Right lobe of liver (tissue), 6 donors: ENCODE measurements at regions not wholly inside any gene's neighbourhood (a gene's known extent, or its start where the extent isn't known, plus 50 kb on each side); places are given as distances from the start of the nearest gene placed in this dataset.

ENCODE experiments used
- ATAC-seq, 4 donors: fragments of 200-7000 bp; cut with Tn5 transposase; one replicate each; pipeline ENCODE4 v1.9.1; 2020; ENCODE audit warnings: mild to moderate bottlenecking in 4 of 4, moderate library complexity in 4 of 4
- DNase-seq, 3 donors: peaks; one replicate each; pipeline ENCODE4 v3.0.0-alpha.2; 2020
- H3K27ac ChIP-seq, 3 donors: fragments of 200-600 bp; one replicate each; pipeline ENCODE4 v1.8.0; 2022
- H3K27me3 ChIP-seq, 2 donors: fragments of 200-600 bp; one replicate each; pipeline ENCODE4 v1.8.0; 2022
- H3K36me3 ChIP-seq, 4 donors: fragments of 200-600 bp; sonication (generic) in 1 of 4; one replicate each; pipeline versions ENCODE4 v1.5.1 to v1.8.0; 2017 to 2022; ENCODE audit warnings: control low read depth in 1 of 4
- H3K4me1 ChIP-seq, 4 donors: fragments of 200-600 bp; sonication (generic) in 1 of 4; one replicate each; pipeline versions ENCODE4 v1.5.1 to v1.8.0; 2017 to 2022; ENCODE audit warnings: control low read depth in 1 of 4
- H3K4me3 ChIP-seq, 3 donors: fragments of 200-600 bp; one replicate each; pipeline ENCODE4 v1.8.0; 2022
- H3K9me3 ChIP-seq, 4 donors: fragments of 200-600 bp; sonication (generic) in 1 of 4; one replicate each; pipeline versions ENCODE4 v1.5.1 to v1.8.0; 2017 to 2022; ENCODE audit warnings: control low read depth in 1 of 4
- CTCF ChIP-seq, 4 donors: fragments of 200-600 bp in 3 of 4; fragments of 450-650 bp in 1 of 4; IDR thresholded peaks; one replicate each; pipeline versions ENCODE4 v1.5.1 to v1.8.0; 2016 to 2022; ENCODE audit warnings: antibody characterized with exemption in 4 of 4, mild to moderate bottlenecking in 2 of 4
- POLR2A ChIP-seq: fragments of 450-650 bp; IDR thresholded peaks from one replicate; pipeline ENCODE4 v1.6.1; 2017; ENCODE audit warnings: antibody characterized with exemption, mild to moderate bottlenecking
- WGBS: methylation state at CpG from one replicate; pipeline ENCODE4 v1.1.6; 2018; ENCODE audit warnings: low coverage, low lambda C conversion rate; ENCODE audit not compliant: insufficient coverage; ENCODE audit errors: missing lambda C conversion rate; 5-methylcytosine and 5-hydroxymethylcytosine counted together
- intact Hi-C, 2 donors: fragments of 100-400 bp; cut with DNase I; formaldehyde crosslinking; loops; one replicate each; pipeline versions ENCODE4 v1.11.2 to v1.14.1; 2022
- donor health status: DM: no; HTN: yes; CAD: no.
- donor health status: DM: no; HTN: no; CAD: no.
- donor health status: DM: no; HTN: no; CAD: no.
- donor health status: DM: no; HTN: yes; CAD: no.
- donor health status: DM: no; HTN: yes; CAD: no.

- no peaks in the 10 kb centered on the region for H3K27me3 ChIP-seq
- H3K27ac ChIP-seq: no peak overlapping the region
- intact Hi-C loops: no loop called here
- no peak for ATAC-seq
- no peak overlapping the region for H3K4me3 ChIP-seq
- TF ChIP-seq POLR2A: no peak
- TF ChIP-seq CTCF (IDR thresholded peaks at IDR 0.05): no peak
- DNase-seq: no peak
- H3K36me3 ChIP-seq: no peaks in the 10 kb centered on the region
- no peaks in the 10 kb centered on the region for H3K4me1 ChIP-seq
- 76% methylated on average over 5 of the region's 10 CpGs for WGBS
- no peaks in the 10 kb centered on the region for H3K9me3 ChIP-seq
These were observed 134.8 kb downstream of the CD83 start for GRCh38 chr6:14252271-14252850.

DNA sequence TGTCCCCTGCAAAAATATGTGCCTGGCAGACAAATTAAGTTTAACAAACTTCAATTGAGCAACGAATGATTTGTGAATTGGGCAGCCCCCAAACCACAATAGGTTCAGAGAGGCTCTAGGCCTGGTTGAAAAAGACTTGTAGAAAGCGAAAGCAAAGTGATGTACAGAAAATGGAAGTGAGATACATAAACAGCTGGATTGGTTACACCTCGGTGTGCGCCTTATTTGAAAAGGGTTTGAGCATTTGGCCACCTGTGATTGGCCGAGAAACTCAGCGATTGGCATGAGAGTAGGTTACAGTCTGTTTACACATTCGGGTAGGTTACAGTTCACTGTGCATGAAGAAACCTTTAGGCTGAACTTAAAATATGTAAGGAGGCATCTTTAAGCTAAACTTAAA, 136.9 kb downstream of the CD83 start:
- DNase-seq (no peak), ATAC-seq (no peak)
- no peaks in the 10 kb centered on the region for H3K9me3 ChIP-seq
- 73% methylated on average over 5 of the region's 7 CpGs for WGBS
- intact Hi-C loops: no loop called here
- TF ChIP-seq POLR2A (no peak), CTCF (IDR thresholded peaks at IDR 0.05) (no peak)
- no peaks in the 10 kb centered on the region for H3K27me3 ChIP-seq
- H3K4me3 ChIP-seq: no peak overlapping the region
- no peaks in the 10 kb centered on the region for H3K36me3 ChIP-seq
- H3K27ac ChIP-seq: no peak overlapping the region
- no peaks in the 10 kb centered on the region for H3K4me1 ChIP-seq

DNA sequence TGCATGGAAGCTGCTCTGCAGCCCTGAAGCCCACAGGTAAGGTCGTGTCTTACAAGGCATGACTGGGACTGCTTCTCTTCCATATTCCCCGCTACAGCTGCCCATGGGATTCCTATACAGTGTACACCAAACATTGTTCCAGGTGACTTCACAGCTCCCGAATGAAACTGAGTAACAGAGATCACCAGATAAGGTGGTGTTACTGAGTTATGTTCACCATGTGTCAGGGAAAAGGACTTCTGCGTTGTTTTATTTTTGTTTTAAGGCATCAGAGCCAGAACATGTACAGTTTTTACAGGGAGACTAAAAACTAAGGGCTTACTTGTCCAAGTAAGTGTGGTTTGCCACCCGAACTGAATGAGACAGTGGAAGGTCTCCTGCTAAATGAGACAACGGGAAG, 138.3 kb downstream of the CD83 start:
- no peak for ATAC-seq
- no peak overlapping the region for H3K27ac ChIP-seq
- 77% methylated on average over 6 of the region's 6 CpGs for WGBS
- H3K9me3 ChIP-seq: no peaks in the 10 kb centered on the region
- no peaks in the 10 kb centered on the region for H3K27me3 ChIP-seq
- TF ChIP-seq CTCF (IDR thresholded peaks at IDR 0.05) (no peak), POLR2A (no peak)
- H3K4me1 ChIP-seq: no peaks in the 10 kb centered on the region
- no peak for DNase-seq
- no peak overlapping the region for H3K4me3 ChIP-seq
- intact Hi-C loops: no loop called here
- H3K36me3 ChIP-seq: no peaks in the 10 kb centered on the region

- intact Hi-C loops: no loop called here
- Histone ChIP-seq H3K4me3 (no peak overlapping the region), H3K36me3 (no peaks in the 10 kb centered on the region), H3K27me3 (no peaks in the 10 kb centered on the region), H3K4me1 (no peaks in the 10 kb centered on the region), H3K9me3 (no peaks in the 10 kb centered on the region), H3K27ac (no peak overlapping the region)
- TF ChIP-seq CTCF (IDR thresholded peaks at IDR 0.05) (no peak), POLR2A (no peak)
- WGBS: 38% methylated on average over 2 of the region's 2 CpGs
- DNase-seq (no peak), ATAC-seq (no peak)
These were observed 140.5 kb downstream of the CD83 start for GRCh38 chr6:14258117-14258516.
